Stimulated activated CD4-positive, alpha-beta T cell treated with anti-CD3 and anti-CD28 coated beads, Interleukin-1b, Interleukin-23, amount 100 ng/mL, for 4 hours (primary cell): ENCODE measurements at regions not wholly inside any gene's neighbourhood (a gene's known extent, or its start where the extent isn't known, plus 50 kb on each side); places are given as distances from the start of the nearest gene placed in this dataset.

ENCODE experiments used
- DNase-seq, 2 donors: peaks; one replicate each; pipeline ENCODE4 v3.0.0-alpha.2; 2020; ENCODE audit warnings: low read depth in 2 of 2

DNA sequence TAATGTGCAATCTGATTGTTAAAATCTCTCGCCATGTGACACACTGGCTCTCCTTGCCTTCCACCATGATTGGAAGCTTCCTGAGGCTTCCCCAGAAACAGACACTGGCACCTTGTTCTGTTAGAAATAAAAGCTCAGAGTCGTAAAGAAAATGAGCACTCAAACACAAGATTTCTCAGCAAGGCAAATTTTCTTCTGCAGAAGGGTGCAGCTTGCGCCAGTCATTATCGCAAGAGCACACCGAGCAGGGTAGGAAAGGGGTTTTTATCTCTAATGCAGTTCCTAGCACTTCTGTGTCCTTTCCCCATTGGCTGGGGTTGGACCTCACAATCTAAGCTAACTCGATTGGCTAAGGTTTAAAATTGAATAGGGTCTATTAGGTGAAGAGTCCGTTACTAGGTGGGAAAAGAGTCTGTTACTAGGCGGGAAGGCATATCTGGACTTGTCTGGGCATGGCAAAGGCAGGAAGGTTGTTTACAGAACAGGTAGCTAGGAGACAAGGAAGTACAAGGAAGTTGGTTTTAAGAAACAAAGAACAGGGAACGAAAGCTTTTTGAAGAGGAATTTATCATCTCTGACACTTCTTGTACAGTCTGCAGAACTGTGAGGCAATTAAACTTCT lies 62.6 kb upstream of the BICD1 start:
- no peak for DNase-seq

DNA sequence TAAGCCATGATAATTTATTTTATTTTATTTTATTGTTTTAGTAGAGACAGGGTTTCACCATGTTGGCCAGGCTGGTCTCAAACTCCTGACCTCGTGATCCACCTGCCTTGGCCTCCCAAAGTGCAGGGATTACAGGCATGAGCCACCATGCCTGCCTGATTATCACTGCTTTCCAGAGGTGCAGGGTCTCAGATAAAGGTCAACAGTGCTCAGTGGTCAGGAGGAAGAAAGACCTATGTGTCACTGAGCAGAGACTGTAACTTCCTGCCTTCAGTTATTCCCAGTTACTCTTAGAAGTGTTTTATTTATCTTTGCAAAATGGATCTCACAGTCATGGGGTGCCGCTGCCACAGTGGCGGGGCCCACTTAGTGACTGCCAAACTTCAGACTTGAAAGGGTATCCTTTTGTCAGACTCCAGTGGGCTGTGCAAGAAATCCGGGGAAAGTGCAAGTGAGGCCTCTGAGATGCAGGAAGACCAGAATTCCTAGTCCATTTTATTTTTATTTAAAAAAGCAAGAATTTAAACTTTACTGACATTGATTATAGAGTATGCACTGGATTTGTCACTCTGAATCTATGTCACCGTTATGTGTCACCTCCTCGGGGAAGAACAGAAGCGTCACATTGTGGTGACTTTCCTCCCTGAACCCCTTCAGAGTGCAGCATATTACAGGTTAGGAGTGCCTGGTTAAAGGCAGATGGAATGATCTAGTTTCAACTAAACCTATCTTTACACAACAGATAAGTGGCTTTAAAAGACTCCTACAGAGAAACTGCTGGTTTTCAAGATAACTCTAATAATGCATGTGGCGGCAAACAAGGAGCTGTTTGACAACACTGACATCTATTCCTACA lies 59.1 kb upstream of the BICD1 start:
- DNase-seq = no peak

DNA sequence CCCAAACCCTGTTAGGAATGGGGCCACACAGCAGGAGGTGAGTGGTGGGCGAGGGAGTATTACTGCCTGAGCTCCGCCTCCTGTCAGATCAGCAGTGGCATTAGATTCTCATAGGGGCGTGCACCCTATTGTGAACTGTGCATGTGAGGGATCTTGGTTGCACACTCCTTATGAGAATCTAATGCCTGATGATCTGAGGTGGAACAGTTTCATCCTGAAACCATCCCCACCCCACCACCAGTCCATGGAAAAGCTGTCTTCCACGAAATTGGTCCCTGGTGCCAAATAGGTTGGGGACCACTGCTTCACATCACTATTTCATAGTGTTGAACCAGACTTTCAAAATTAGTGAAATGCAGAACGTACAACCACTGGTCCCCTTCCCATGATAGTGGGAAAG lies 57.9 kb upstream of the BICD1 start:
- DNase-seq = no peak

DNA sequence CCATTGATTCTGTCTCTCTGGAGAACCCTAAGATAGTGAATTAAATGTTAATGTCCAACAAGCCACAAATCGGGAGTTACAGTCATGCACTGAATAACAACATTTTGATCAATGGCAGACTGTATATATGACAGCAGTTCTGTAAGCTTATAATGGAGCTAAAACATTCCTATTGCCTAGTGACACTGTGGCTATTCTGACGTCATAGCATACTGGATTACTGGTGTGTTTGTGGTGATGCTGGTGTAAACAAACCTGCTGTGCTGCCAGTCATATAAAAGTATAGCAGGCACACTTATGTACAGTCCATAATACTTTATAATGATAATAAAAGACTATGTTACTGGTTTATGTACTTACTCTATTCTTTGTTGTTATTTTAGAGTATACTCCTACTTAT lies 56.7 kb upstream of the BICD1 start:
- DNase-seq = no peak

DNA sequence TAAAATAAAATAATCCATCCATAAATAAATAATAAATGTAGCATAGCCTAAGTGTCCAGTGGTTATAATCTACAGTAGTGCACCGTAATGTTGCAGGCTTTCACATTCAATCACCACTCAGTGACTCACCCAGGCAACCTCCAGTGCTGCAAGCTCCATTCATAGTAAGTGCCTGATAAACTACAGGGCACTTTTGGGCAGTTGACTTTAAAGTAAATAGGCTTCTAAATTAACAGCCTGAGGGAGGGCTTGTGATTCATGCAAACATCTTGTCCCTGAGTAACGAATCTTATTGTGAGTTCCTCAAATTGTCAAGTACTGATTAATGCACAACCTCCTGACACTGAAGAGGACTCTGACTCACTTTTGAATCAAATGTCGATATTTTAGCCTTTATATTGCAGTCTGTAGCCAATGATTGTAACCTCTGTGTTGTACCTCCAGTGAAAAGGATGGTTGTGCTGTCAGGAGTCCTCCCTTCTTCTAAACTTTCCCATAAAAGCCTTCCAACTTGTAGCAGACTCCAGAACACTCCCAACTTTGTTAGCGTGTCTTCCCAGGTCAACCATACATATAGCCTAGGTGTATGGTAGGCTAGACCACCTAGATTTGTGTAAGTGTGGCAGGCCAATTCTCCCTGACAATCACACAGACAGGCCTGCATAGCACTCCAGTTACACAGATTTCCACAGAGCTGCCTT lies 55.0 kb upstream of the BICD1 start:
- no peak for DNase-seq

DNA sequence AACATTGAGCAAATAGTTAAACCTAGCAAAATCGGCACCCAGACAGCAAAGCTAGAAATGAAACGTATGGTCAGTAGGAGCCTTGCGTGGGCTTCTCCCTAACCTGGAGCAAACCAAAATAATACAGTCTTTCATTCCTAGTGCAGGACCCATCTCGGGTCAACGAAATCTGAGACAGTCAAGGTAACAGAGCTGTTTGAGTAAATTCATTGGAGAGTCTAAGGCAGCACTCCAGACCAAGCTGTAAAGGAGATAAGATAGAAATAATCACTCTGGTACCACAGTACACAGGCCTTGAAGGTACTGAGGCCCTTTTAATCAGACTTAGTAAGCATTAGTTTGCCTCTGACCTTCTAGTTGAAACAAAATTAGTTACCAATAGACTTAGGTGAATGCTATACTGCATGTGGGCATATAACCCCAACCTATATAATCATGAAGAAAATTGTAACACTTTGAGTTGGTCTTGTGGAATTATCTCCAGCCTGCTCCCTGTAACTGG lies 54.4 kb upstream of the BICD1 start:
- DNase-seq = no peak

DNA sequence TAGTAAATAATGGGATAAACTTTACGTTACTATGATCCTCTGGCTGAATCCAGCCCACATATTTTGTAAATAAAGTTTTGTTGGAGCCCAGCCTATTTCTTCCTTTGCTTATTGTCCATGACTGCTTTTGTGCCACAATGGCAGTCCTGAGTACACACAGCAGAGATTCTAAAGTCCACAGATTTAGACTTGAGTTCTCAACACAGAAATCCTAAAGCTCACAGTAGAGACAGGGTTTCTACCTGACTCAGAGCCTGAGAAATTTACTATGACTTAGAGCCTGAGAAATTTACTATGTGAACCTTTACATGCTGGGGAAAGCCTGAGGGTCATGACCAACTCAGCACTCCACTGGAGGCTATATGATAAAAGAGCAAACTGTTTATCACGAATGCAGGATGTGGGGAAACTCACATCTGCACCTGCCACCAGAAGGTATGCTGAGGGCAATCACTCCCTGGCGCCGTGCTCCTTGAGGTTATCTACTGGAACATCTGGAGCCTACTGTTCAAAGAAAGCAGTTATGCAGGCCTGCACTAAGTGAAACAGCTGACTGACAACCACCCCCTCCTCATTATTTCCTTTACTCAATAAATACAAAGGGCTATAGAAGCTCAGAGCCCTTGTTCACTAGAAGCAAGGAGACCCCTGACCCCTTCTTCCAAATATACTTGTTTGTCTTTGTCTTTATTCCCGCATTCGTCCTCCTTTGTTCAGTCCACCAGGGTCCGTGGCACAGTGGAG lies 52.6 kb upstream of the BICD1 start:
- no peak for DNase-seq
